C1 segment of cervical spinal cord (tissue), 14 donors: ENCODE measurements at regions not wholly inside any gene's neighbourhood (a gene's known extent, or its start where the extent isn't known, plus 50 kb on each side); places are given as distances from the start of the nearest gene placed in this dataset.

ENCODE experiments used
- DNase-seq, 14 donors: peaks; one replicate each; lab custom pipeline; 2025; lab: John Stamatoyannopoulos, UW

DNA sequence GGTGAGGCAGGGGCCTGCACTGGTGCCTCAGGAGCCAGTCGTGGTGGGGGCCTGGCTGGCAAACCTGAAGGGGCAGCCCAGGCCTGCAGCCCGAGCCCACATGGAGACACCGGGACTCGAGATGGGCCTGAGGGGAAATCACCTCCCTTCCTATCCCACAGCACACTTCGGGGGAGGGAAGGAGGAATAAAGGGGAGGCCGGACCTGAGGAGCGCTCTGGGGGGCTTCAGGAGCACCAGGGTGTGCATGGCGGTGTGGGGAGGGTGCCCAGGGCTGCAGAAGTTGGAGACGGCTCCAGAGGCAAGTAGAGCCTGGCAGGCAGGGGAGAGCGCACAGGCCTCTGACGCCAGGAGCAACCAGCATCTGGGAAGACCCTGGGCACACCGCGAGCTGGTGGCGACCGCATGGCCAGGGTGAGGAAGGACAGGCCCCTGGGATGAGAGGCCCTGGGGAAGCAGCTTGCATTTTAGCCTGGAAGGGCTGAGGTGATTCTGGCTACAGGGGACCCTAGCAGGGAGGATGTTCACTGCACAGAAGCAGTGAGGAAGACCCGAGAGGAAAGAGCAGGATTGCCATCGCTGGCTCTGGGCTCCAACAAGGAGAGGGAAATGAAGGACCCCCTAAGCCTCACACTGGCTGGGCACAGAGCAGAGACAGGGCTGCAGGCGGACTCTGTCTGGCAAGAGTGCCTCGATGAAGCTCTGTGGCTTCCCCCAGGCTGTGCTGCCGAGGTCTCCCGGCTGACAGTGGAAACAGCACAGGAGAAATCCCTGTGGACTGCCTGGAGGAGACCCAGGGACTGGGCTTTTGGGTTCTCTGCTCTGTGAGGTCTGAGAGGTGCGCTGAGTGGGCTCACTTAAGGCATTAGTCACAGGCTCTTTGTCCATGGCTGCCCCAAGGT, 457.7 kb downstream of the BRD1 start:
- no peak for DNase-seq

DNA sequence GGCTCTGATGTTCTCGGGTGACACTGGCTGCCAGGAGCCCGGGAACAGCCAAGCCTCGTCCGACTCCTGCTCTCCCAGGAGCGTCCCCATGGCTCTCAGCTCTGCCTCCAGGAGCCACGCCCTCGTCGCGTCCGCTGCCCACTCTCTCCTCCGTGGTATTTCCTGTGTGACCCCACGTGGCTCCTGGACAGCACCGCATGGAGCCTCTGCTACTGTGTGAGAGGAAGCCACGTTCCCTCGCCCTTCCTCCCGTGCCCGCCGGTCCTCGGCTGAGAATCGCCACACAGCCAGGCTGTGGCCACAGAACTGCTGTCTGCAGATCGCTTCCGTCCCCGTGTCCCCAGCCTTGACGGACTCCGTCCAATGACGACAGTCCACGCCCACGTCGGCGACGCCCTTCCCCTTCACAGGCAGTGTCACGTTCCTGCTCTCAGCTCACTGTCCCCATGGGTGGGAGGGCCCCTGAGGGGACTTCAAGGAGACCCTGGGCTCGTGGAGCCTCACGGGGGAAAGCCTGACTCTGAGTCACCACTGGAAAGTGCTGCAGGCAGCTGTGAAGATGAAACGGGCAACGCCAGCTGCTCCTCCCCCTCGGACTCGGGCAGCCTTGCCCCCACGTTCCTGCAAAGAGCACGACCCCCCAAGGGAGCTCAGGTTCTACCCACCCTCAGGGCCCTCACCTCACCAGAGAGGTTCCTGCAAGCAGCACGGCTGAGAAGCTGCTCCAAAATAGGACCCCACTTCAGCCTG, 458.5 kb downstream of the BRD1 start:
- no peak for DNase-seq

DNA sequence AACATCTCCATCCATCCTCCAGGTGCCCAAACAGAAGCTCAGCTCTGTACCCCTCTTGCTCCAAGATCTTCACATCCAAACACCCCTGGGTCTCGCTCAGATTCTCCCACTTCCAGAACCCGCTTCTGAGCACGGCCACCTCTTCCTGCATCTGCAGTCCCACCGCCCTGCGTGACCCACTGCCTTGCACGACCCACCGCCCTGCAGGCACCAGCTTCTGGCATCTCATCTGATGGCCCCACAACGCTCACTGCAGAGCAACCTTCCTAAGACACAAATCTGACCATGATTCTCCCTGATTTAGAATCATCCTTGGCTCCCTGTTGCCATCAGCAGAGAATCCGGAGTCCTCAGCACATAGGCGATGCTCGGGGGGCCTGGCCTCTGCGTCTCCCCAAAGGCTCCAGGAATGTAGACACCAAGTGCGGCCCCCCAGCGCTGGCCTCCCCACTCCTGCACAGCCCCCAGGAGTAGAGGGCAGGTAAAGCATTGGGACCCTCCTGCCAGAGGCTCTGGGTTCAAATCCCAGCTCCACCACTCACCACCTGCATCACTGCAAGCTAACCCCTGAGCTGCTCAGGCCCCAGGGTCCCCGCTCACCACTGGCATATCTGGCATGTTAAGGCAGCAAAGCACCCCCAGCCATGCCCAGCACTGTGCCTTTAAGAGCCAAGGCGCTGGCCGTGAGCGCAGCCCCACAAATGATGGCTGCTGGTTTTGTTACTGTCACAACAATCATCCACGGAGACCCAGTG, 459.3 kb downstream of the BRD1 start:
- DNase-seq, result no peak

DNA sequence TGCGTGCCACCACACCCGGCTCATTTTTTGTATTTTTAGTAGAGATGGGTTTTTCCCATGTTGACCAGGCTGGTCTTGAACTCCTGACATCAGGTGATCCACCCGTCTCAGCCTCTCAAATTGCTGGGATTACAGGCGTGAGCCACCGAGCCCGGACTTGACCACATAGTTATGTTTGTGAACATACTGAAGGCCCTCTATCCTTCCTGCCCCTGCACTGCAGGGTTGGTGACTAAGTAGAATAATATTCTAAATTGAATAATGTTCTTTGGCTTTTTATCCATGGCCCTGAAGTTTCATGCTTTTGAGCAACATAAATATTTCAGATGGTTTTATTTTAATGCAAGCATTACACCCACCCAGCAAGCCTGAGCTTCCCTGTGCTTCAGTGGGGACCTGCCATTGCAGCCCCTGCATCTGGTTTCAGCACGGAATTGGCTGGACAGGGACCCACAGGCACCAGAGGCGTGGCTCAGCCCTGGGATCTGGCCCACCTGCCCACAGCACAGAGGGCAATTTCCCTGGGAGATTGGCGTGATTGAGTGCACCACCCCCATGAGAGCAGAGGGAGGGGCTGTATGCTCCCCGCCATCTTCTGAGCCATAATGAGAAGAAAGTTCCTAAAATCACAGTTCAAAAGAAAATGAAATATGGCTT, 460.5 kb downstream of the BRD1 start:
- DNase-seq, result no peak

DNA sequence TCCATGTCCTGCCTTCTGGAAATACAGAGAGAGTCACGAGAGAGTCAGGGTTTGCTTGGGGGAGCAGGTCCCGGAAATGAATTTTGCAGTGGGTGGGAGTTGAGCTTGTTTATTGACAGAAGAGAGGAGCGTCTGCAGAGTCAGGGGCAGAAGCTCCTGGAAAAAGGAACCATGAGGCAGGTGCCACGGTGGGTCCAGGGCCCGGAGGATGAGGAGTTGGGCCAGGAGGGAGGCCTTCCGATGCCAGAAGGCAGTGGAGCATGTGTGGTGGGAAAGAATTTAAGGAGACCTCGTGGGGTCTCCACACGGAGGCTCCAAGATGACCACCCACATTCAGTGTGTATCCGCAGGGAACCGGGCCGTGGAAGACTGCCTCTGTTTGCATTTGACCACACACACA, 461.2 kb downstream of the BRD1 start:
- no peak for DNase-seq

DNA sequence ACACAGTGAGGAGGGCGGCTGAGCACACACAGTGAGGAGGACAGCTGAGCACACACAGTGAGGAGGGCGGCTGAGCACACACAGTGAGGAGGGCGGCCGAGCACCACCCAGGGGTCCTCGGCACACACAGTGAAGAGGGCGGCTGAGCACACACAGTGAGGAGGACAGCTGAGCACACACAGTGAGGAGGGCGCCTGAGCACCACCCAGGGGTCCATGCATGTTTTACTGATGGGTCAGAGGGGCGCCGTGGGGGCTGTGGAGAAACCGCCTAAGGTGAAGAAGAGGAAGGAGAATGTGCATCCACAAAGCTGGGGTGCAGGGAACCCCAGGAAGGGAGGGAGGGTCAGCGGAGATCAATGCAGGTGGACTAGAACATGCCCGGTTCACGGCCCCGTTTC, 461.8 kb downstream of the BRD1 start:
- DNase-seq, result no peak

DNA sequence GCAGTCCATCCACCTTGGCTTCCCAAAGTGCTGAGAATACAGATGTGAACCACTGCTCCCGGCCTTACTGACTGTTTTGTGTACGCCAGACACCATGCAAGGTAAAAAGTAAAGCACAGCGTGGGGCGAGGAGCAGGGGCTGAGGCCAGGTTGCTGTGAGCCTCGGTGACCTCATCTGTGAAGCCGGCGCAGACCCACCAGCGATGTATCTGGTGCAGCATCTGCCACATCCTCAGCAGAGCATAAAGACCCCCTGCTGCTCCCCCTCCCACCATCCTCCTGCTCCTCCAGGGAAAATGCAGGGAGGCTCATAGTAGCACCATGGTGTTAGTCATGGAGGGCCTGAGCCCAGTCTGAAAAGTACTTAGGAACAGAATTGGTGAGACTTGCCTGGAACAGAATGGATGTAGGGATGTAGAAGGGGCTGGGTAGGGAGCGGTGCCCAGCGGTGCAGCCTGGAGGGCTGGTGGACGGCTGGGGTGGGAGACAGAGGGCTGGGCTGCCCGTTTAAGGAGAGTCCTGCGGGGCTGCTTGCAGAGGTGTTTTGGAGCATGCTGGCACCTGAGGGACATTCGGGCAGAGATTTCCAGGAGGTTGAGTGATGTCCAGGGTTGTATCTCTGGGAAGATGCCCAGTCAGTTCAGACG, 462.4 kb downstream of the BRD1 start:
- DNase-seq, result no peak

DNA sequence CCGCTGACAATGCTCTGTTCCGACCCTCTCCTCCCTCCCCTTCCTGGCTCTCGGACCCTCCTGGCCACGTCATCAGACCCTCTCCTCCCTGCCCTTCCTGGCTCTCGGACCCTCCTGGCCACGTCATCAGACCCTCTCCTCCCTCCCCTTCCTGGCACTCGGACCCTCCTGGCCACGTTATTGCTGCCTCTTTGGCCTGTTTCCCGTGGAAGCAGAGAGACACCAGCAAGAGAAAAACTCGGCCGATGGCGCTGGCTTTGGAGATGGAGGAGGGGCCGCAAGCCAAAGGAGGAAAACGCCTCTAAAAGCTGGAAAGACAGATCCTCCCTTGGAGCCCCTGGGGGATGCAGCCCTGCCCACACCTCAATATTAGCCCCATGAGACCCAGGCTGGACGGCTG, 463.3 kb downstream of the BRD1 start:
- DNase-seq, result no peak

DNA sequence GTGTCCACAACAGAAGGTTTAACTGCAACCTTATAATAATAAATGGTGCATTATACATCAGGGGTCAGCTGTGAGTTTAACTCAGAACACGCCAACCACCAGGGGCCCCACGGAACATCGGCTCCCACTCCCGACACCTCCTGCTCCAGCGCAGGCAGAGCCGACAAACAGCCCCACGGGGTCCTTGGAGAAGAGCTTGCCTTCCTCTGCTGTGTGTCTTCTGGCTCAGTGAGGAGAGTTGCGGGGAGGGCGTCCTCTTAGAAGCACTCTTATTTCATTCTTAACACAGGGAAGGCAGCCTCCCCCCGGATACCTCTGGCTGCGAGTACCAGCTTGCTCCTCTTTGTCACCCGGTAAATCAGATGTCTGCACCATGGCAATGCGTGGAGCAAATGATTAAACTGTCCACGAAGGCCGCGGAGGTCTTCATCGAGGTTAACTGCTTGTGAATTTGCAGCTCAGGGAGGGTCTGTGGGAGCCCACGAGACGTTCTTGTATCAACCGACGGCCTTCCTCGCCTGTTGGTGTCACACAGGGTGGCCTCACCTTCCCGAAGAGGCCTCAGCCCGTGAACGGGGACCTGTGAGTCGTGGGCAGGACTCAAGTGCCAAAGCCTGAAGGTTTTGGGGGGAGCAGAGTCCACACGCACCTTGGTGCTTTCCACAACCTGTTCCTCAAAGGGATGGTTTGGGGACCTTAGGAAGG, 464.0 kb downstream of the BRD1 start:
- no peak for DNase-seq

DNA sequence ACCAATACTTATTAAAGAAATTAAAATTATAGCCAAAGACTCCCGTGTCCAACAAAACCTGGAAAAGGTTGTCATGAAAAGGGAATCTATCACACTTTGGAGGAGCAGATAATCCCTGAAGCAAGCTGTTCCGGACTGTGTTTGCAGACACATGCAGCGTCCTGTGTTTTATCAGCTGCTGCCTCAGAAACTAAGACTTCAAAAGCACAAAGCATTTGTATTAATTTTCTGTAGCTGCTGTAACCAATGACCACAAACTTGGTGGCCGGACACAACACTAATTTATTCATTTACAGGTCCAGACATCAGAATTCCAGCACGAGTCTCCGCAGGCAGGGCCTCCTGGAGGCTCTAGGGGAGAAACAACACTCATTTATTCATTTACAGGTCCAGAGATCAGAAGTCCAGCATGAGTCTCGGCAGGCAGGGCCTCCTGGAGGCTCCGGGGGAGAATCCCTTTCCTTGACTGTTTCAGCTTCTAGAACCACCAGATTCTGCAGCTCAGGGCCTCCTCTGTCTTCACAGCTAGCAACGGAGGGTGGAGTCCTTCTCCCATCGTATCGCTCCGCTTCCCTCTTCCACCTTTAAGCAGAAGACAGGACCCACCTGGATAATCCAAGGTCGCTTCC, 465.3 kb downstream of the BRD1 start:
- no peak for DNase-seq

DNA sequence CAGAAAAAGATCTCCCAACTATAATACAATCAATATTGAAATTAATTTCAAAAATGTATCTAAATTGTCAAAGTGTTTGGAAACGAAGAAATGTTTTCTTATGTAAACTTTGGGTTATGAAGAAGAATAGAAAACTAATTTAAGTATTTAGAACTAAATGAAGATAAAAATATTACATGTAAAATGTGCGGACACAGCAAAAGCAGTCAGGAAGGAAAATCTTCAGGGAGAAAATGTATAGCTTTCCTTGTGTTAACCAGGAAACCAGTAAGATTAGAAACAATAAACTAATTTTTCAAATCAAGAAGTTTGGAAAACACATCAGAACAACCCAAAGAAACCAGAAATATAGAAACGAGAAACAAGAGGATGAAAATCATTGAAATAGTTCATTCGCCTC, 466.5 kb downstream of the BRD1 start:
- DNase-seq, result no peak

DNA sequence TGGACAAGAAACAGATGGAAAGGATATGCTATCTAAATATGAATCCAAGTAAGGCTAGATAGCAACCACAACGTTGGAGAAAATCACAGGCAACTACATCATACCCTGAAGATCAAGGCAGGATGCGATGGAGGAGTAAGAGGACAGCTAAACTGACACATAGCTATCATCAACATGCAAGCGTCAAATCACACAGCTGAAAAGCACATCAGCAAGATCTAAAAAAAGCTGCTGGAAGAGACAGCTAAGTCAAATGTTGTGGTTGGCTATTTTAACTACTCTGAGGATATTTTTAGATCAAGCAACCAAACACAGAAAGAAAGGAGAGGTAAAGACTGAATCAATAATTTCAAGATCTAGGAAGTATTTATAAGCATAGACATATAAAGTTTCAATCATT, 466.9 kb downstream of the BRD1 start:
- DNase-seq, result no peak

DNA sequence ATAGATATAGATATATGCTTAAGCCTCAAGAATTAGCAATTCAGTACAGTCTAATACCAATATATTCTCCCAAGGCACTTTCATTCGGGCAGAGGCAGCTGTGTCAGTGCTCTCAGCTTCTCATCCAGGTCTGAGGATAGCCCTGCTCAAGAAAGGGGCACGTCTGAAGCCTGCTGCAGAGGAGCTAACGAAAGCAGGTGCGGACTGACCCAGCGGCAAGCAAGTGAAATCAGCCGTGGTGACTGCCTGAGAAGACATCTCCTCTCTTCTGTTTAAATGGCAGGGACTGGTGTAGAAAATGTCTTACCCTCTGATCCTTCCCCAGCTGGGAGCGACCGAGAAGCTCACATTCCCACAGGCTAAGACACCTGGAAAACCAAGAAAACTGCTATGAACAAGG, 468.6 kb downstream of the BRD1 start:
- DNase-seq, result no peak

DNA sequence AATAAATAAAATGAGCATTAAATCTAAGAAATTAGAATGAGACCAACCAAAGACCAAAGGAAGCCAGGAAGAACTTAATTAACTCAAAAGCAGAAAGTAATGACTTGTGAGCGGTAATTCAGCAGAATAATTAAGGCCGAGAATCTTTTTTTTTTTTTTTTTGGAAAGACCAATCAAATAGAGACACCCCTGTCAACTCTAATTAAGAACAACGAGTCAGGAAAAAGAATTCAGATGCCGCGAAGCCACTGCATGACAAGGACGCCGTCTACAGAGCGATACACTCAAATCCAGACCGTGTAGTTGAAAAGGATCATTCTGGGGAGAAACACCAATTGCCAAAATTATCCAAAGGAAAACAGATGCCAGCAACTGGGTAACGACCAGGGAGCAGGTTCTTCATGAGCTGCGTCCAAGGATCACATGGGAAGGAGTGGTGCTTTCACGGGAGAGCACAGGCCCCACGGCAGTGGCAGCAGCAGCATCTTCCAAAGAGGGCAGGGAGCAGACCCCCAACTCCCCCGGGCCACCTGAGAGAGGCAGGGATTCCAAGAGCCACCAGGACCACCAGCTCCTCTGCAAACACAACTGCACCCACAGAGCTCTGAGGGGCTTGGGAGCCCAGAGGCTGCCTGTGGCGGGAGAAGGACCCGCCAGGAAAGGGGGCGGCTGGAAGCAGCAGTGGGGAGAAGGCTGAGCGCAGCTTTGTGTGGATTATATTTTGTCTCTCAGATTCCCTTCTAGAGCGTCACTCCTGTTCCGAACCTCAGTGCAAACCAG, 469.8 kb downstream of the BRD1 start:
- no peak for DNase-seq

DNA sequence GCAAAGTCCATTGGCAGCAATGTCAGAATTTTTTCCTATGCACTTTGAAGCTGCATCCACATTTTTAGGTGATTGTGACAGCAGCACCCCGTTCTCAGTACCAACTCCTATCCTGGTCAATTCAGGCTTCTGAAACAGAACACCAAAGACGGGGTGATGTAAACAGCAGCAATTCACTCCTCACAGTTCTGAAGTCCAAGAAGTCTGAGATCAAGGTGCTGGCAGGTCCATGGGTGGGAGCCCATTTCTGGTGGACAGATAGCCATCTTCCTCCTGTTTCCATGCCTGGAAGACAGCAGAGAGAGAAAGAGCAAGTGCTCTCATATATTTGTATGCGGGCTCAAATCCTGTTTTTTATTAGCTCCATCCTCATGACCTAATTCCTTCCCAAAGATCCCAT, 471.2 kb downstream of the BRD1 start:
- DNase-seq, result no peak

DNA sequence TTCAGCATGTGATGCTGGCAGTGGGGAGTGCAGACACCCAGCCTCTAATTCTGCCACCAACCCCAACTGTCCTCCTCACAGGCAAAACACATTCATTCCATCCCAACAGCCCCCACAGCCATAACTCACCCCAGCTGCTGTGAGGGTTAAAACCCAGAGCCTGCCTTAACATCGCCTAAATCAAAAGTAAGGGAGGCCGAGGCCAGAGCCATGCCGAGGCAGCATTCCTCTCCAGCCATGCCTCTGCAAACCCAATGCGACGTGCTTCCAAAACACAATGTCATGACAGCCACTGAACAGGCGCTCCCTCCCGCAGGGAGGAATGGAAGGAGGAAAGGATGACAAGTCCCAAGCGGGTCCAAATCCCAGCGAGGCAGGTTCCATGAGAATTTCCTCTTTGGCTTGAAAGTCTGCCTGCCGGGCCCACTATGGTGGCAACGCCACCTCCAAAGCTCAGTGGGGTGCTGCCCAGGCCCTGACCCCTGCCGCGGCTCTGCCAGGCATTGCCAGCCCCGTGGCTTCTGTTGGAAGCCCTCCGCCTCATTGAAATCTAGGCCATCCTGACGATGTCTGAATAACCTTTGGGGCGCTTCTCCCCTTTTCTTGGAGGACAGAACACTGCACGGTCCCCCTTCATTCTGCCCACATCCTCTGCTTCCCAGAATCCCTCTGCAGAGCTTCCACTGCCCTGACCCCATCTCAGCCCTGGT, 472.3 kb downstream of the BRD1 start:
- no peak for DNase-seq

DNA sequence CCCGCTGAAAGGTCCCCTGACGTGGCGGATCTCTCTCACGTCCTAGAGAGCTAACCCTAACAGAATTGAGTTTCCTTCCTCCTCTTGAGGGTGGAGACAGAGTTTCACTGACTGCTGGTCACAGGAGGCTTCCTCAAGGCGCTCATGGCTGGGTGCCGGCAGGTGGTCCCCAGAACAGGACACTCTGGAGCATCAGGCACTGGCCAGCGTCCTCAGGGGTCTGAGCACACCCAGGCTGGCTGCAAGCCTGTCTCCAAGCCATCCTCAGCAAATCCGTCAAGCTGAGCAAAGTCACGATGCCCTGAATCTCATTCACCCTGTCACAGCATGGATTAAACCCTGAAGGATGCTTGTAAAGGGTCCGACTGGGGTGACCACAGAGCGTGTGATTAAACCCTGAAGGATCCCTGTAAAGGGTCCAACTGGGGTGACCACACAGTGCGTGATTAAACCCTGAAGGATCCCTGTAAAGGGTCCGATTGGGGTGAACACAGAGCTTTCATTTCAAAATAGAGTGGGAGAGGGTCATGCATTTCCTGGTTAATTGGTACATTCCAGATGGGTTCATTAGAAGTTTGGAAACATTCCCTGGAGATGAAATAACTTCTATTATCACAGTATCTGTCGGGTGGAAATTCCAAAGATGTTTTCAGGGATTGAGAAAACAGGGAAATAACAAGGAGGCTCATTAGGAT, 473.0 kb downstream of the BRD1 start:
- DNase-seq, result no peak

DNA sequence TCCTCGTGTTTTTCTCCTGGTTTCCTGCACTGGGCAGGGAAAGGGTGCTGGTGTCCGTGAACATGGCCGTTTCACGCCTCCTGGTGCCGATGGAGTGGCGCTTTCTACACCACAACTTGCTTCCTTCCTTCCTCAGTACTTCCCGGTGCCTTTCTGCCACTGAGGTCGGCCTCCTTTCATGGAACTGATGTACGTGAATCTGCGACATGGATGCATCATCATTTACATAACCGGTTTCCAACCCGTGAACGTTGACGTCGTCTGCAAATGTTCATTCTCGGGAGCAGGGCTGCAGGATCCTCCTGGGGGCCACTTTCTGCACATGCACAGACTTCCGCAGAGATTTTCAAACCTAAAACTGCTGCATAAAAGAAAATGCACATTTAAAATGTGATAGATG, 474.4 kb downstream of the BRD1 start:
- DNase-seq, result no peak
